ENCODE measurements at regions not wholly inside any gene's neighbourhood (a gene's known extent, or its start where the extent isn't known, plus 50 kb on each side); places are given as distances from the start of the nearest gene placed in this dataset.

DNA sequence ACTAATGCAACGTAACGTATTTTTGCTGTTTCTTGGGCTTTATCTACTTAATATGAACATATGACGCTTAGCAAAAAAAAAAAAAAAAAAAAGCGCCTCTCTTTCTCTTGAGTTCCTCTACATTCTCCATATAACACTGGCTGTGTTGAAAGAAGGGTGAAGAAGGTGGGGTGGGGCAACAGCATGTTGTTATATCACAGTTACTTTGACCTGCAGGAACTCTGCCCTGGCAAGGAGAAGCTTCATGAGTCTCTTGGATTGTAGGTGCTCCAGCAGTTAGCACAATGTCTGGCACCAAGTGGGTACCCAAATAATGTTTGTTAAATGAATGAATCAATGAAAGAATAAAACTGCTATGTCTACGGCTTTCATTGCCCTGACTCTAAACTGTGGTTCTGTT is 162.6 kb downstream of the ATG4C start:
- Histone ChIP-seq H3K79me2 (ENCODE audit: insufficient read depth, low read length) (no peaks in the 10 kb centered on the region), H3K4me3 (ENCODE audit: low read length, poor library complexity, severe bottlenecking) (no peak overlapping the region), H4K20me1 (ENCODE audit: insufficient read depth, low read length, poor library complexity, severe bottlenecking) (no peaks in the 10 kb centered on the region), H3K9me3 (ENCODE audit: insufficient read depth, low read depth, low read length) (no peaks in the 10 kb centered on the region), H3K4me2 (ENCODE audit: low read depth, low read length, poor library complexity, severe bottlenecking) (no peak overlapping the region), H3K36me3 (ENCODE audit: insufficient read depth, low read length) (no peaks in the 10 kb centered on the region), H3K27me3 (ENCODE audit: insufficient read depth, low read length, poor library complexity, severe bottlenecking) (no peaks in the 10 kb centered on the region), H3K9me2 (replicated peaks; ENCODE audit: low read depth, low read length) (no peaks in the 10 kb centered on the region), H3K9ac (ENCODE audit: low read depth, low read length, poor library complexity, severe bottlenecking) (no peak overlapping the region), H2AFZ (ENCODE audit: low read length) (no peak overlapping the region), H3F3A (ENCODE audit: low read depth) (no peaks in the 10 kb centered on the region), H3K4me1 (ENCODE audit: insufficient read depth, low read length, poor library complexity, severe bottlenecking) (no peaks in the 10 kb centered on the region)
- no peak for TF ChIP-seq EZH2phosphoT487 (IDR thresholded peaks at IDR 0.05; ENCODE audit: borderline replicate concordance)
- TF ChIP-seq, protein P1, sequence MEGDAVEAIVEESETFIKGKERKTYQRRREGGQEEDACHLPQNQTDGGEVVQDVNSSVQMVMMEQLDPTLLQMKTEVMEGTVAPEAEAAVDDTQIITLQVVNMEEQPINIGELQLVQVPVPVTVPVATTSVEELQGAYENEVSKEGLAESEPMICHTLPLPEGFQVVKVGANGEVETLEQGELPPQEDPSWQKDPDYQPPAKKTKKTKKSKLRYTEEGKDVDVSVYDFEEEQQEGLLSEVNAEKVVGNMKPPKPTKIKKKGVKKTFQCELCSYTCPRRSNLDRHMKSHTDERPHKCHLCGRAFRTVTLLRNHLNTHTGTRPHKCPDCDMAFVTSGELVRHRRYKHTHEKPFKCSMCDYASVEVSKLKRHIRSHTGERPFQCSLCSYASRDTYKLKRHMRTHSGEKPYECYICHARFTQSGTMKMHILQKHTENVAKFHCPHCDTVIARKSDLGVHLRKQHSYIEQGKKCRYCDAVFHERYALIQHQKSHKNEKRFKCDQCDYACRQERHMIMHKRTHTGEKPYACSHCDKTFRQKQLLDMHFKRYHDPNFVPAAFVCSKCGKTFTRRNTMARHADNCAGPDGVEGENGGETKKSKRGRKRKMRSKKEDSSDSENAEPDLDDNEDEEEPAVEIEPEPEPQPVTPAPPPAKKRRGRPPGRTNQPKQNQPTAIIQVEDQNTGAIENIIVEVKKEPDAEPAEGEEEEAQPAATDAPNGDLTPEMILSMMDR (conservative IDR thresholded peaks at IDR 0.05; ENCODE audit: low read length), result no peak

DNA sequence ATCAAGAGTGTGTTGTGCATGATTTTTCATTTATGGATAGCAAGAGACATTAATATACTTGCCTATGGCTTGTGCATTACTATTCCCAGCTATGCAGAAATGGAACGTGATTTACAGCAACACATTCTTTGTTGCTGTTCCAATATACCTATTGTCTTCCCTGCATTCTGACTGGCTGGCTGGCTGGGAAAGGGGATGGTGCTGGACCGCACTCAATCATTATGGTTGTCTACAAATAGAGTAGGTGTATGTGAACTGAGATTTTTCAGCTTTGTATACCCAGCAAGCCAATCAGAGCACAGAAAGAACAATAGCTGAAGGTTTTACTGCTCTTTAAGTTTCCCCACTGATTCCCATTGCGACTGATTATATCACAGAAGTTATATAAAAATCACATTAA is 167.5 kb downstream of the ATG4C start:
- H3K4me1 ChIP-seq (ENCODE audit: insufficient read depth, low read length, poor library complexity, severe bottlenecking), result no peaks in the 10 kb centered on the region
- no peaks in the 10 kb centered on the region for H3K9me2 ChIP-seq (replicated peaks; ENCODE audit: low read depth, low read length)
- no peak overlapping the region for H3K9ac ChIP-seq (ENCODE audit: low read depth, low read length, poor library complexity, severe bottlenecking)
- H3K9me3 ChIP-seq (ENCODE audit: insufficient read depth, low read depth, low read length), result no peaks in the 10 kb centered on the region
- H3F3A ChIP-seq (ENCODE audit: low read depth), result no peaks in the 10 kb centered on the region
- H3K36me3 ChIP-seq (ENCODE audit: insufficient read depth, low read length), result no peaks in the 10 kb centered on the region
- no peaks in the 10 kb centered on the region for H3K79me2 ChIP-seq (ENCODE audit: insufficient read depth, low read length)
- TF ChIP-seq, protein P1 (conservative IDR thresholded peaks at IDR 0.05; ENCODE audit: low read length), result no peak
- TF ChIP-seq EZH2phosphoT487 (IDR thresholded peaks at IDR 0.05; ENCODE audit: borderline replicate concordance), result no peak
- no peak overlapping the region for H3K4me2 ChIP-seq (ENCODE audit: low read depth, low read length, poor library complexity, severe bottlenecking)
- no peak overlapping the region for H3K4me3 ChIP-seq (ENCODE audit: low read length, poor library complexity, severe bottlenecking)
- no peaks in the 10 kb centered on the region for H4K20me1 ChIP-seq (ENCODE audit: insufficient read depth, low read length, poor library complexity, severe bottlenecking)
- no peak overlapping the region for H2AFZ ChIP-seq (ENCODE audit: low read length)
- H3K27me3 ChIP-seq (ENCODE audit: insufficient read depth, low read length, poor library complexity, severe bottlenecking), result no peaks in the 10 kb centered on the region

DNA sequence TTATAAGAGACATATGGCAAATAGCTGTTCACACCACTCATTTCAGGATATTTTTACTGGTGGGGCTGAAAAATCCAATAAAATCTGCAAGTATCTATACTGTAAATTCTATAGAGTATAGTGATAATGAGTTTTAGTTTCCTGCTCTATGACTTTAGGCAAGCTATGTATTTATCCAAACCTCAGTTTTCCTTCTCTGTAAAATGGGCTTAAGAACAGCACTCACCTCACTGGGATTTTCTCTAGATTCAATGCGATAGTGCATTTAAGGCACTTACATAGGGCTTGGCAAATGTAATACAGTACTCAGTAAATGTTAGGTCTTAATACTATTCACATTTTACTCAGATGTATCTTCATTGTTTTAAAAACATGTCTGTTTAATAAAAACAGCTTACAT is 168.7 kb downstream of the ATG4C start:
- Histone ChIP-seq H3F3A (ENCODE audit: low read depth) (no peaks in the 10 kb centered on the region), H2AFZ (ENCODE audit: low read length) (no peak overlapping the region), H3K4me2 (ENCODE audit: low read depth, low read length, poor library complexity, severe bottlenecking) (no peak overlapping the region), H3K9ac (ENCODE audit: low read depth, low read length, poor library complexity, severe bottlenecking) (no peak overlapping the region), H3K79me2 (ENCODE audit: insufficient read depth, low read length) (no peaks in the 10 kb centered on the region), H3K4me1 (ENCODE audit: insufficient read depth, low read length, poor library complexity, severe bottlenecking) (no peaks in the 10 kb centered on the region), H3K4me3 (ENCODE audit: low read length, poor library complexity, severe bottlenecking) (no peak overlapping the region), H3K9me3 (ENCODE audit: insufficient read depth, low read depth, low read length) (no peaks in the 10 kb centered on the region), H4K20me1 (ENCODE audit: insufficient read depth, low read length, poor library complexity, severe bottlenecking) (no peaks in the 10 kb centered on the region), H3K36me3 (ENCODE audit: insufficient read depth, low read length) (no peaks in the 10 kb centered on the region), H3K27me3 (ENCODE audit: insufficient read depth, low read length, poor library complexity, severe bottlenecking) (no peaks in the 10 kb centered on the region), H3K9me2 (replicated peaks; ENCODE audit: low read depth, low read length) (no peaks in the 10 kb centered on the region)
- TF ChIP-seq, protein P1 (conservative IDR thresholded peaks at IDR 0.05; ENCODE audit: low read length), result no peak
- no peak for TF ChIP-seq EZH2phosphoT487 (IDR thresholded peaks at IDR 0.05; ENCODE audit: borderline replicate concordance)
